ENCODE measurements at regions not wholly inside any gene's neighbourhood (a gene's known extent, or its start where the extent isn't known, plus 50 kb on each side); places are given as distances from the start of the nearest gene placed in this dataset.
"Not testable (repeated sequence)": the region's sequence is repeated elsewhere in the genome, so short reads cannot be mapped to it uniquely, and the experiment has no call there.

DNA sequence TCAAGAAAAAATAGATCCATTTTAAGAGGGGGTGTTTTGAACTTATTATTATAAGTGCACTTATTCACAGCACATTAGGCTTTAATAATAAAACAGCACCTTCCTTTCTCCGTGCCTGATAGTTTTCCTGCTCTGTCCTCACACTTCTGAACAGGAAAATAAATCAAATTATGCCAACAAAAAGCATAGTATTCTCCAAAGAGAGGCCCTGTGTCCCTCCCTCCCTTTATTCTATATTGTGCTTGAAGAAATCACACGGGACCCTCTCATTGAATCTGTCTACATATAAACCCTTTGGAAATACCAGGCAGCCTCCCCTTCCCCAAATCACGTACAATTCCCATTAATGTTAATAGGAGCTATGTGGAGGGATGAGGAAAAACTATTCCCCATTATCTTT lies 462.9 kb upstream of the NRSN1 start:
- H3K27ac ChIP-seq, result no peak overlapping the region
- TF ChIP-seq CTCF (conservative IDR thresholded peaks at IDR 0.05) (no peak), ZFX (IDR thresholded peaks at IDR 0.05) (no peak)

- H3K27ac ChIP-seq, result no peak overlapping the region
Observed at GRCh38 chr6:23663652-23664051, 462.4 kb upstream of the NRSN1 start.

DNA sequence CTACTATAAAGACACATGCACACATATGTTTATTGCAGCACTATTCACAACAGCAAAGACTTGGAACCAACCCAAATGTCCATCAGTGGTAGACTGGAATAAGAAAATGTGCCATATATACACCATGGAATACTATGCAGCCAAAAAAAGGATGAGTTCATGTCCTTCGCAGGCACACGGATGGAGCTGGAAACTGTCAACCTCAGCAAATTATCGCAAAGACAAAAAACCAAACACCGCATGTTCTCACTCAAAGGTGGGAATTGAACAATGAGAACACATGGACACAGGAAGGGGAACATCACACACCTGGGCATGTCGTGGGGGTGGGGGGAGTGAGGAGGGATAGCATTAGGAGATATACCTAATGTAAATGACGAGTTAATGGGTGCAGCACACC lies 460.1 kb upstream of the NRSN1 start:
- H3K27ac ChIP-seq, result not testable (repeated sequence)

More at GRCh38 chr6:23663652-23664051, 462.4 kb upstream of the NRSN1 start:
- TF ChIP-seq CTCF (conservative IDR thresholded peaks at IDR 0.05) (no peak), ZFX (IDR thresholded peaks at IDR 0.05) (no peak)

GRCh38 chr6:23672737-23673136 lies 453.3 kb upstream of the NRSN1 start:
- H3K27ac ChIP-seq, result no peak overlapping the region
- TF ChIP-seq ZFX (IDR thresholded peaks at IDR 0.05) (no peak), CTCF (conservative IDR thresholded peaks at IDR 0.05) (no peak)

DNA sequence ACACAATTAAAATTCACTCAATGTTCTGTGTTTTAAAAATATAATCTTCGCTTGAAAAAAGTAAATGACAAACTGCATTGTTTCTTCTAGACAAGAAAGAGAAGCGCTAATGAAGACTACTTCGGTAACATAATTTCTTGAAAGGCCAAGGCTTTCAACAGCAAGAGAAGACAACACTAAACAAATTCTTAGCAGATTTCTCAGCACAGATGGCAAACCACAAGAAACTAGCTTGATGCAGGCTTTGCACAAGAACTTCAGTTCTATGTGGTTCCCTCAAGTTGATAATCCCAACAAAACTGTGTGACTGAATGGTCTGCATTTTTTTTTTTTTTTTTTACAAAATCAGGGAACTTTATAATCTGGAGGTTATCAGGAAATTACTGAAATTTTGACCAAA lies 447.4 kb upstream of the NRSN1 start:
- H3K27ac ChIP-seq, result no peak overlapping the region
- TF ChIP-seq CTCF (conservative IDR thresholded peaks at IDR 0.05) (no peak), ZFX (IDR thresholded peaks at IDR 0.05) (no peak)

GRCh38 chr6:23681743-23682142 lies 444.3 kb upstream of the NRSN1 start:
- no peak for TF ChIP-seq ZFX (IDR thresholded peaks at IDR 0.05)
- TF ChIP-seq CTCF (conservative IDR thresholded peaks at IDR 0.05), result no peak
- H3K27ac ChIP-seq, result no peak overlapping the region

DNA sequence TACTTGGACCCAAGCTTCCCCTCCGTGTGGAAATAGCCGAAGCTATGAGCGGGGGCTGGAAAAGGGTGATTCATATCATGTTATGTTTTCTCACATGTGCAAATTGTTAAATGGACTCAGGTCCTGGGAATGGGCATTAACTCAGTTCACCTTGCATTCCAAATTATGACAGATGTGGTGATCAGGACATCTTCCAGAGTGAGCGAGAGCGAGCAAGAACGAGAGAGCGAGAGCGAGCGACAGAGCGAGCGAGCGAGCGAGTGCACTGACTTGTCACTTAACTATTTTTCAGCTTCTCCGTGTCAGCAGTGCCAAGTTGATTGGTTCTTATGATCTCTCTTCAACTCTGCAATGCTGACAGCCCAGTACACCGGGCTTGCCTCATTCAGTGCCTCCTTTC lies 437.4 kb upstream of the NRSN1 start:
- peak overlapping the region; percentile 12; the same call in 1 of the 2 replicates for H3K27ac ChIP-seq
- TF ChIP-seq CTCF (conservative IDR thresholded peaks at IDR 0.05) (no peak), ZFX (IDR thresholded peaks at IDR 0.05) (no peak)

DNA sequence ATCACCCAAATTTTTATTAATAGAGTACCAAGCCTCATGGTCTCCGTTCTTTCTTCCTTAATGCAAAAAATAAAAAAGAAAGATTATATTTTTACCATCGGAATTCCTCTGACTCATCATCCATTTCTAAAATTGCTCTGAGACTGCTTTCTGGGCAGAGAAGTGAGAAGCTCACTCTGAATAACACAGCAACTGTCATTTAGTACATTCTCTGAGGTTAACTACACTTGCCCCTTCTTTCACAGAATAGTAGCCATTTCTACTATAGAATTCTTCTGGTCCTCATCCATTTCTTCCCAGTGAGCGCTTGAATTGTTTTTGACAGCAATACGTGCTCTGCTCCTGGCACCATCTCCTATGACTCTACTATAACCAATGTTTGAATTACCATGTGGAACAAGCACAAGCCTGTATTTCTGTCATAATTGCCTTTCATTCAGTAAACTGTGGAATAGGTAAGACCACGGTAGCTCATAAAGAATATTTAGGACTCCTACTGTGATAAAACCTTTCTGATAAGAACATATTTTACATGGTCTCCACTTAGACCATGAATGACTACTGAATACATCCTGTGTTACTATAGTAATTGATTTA lies 435.5 kb upstream of the NRSN1 start:
- no peak overlapping the region for H3K27ac ChIP-seq
- no peak for TF ChIP-seq CTCF (conservative IDR thresholded peaks at IDR 0.05)
